GM23338 (cell line): ENCODE measurements at regions not wholly inside any gene's neighbourhood (a gene's known extent, or its start where the extent isn't known, plus 50 kb on each side); places are given as distances from the start of the nearest gene placed in this dataset.

Experiments used
- ATAC-seq: fragments of 200-7000 bp; cut with Tn5 transposase; 3 replicates; pipeline ENCODE4 v1.9.1; 2020
- DNase-seq: peaks from one replicate; pipeline ENCODE4 v3.0.0-alpha.2; 2015; ENCODE audit warnings: low spot score
- H2AFZ ChIP-seq: fragments of 200-600 bp; sonication (generic); 2 replicates; pipeline ENCODE4 v1.8.0; 2016; ENCODE audit warnings: antibody characterized with exemption, mild to moderate bottlenecking, moderate library complexity
- H3F3A ChIP-seq: fragments of 200-600 bp; sonication (generic); replicated peaks from 2 replicates; pipeline ENCODE4 v1.8.0; 2017; ENCODE audit warnings: antibody characterized with exemption, mixed run types, low read depth
- H3K27ac ChIP-seq: fragments of 200-600 bp; sonication (generic); 2 replicates; pipeline ENCODE4 v1.6.1; 2016; ENCODE audit warnings: low read depth
- H3K27me3 ChIP-seq: fragments of 200-600 bp; sonication (generic); 2 replicates; pipeline ENCODE4 v1.8.0; 2016; ENCODE audit warnings: mild to moderate bottlenecking, mixed run types, moderate library complexity; ENCODE audit not compliant: insufficient read depth
- H3K36me3 ChIP-seq: fragments of 200-600 bp; sonication (generic); 2 replicates; pipeline ENCODE4 v1.8.0; 2016; ENCODE audit warnings: mild to moderate bottlenecking; ENCODE audit not compliant: insufficient read depth
- H3K4me1 ChIP-seq: fragments of 200-600 bp; sonication (generic); 2 replicates; pipeline ENCODE4 v1.8.0; 2016; ENCODE audit warnings: mild to moderate bottlenecking, moderate library complexity; ENCODE audit not compliant: insufficient read depth
- H3K4me2 ChIP-seq: fragments of 200-600 bp; sonication (generic); 2 replicates; pipeline ENCODE4 v1.7.1; 2017; ENCODE audit warnings: mixed run types
- H3K4me3 ChIP-seq: fragments of 200-600 bp; sonication (generic); 2 replicates; pipeline ENCODE4 v1.6.1; 2016; ENCODE audit warnings: mixed run types
- H3K79me2 ChIP-seq: fragments of 200-600 bp; sonication (generic); replicated peaks from 2 replicates; pipeline ENCODE4 v1.8.0; 2017; ENCODE audit warnings: mild to moderate bottlenecking; ENCODE audit not compliant: insufficient read depth
- H3K9me2 ChIP-seq: fragments of 200-600 bp; sonication (generic); 2 replicates; pipeline ENCODE4 v1.8.0; 2017; ENCODE audit not compliant: insufficient read depth
- H4K20me1 ChIP-seq: fragments of 200-600 bp; sonication (generic); replicated peaks from 2 replicates; pipeline ENCODE4 v1.8.0; 2017; ENCODE audit warnings: mild to moderate bottlenecking; ENCODE audit not compliant: insufficient read depth
- H3K27ac Mint-ChIP-seq: 2 replicates; pipeline ENCODE4 v1.8.0; 2020; ENCODE audit warnings: inconsistent platforms, mild to moderate bottlenecking, moderate library complexity, mixed read lengths
- H3K27me3 Mint-ChIP-seq: 3 replicates; pipeline ENCODE4 v1.8.0; 2022; ENCODE audit warnings: low read depth, mild to moderate bottlenecking, moderate library complexity, mixed read lengths, inconsistent platforms; ENCODE audit not compliant: insufficient read depth, poor library complexity
- H3K36me3 Mint-ChIP-seq: 3 replicates; pipeline ENCODE4 v1.8.0; 2021; ENCODE audit warnings: low read depth, mild to moderate bottlenecking, inconsistent platforms, moderate library complexity, mixed read lengths
- H3K4me1 Mint-ChIP-seq: 3 replicates; pipeline ENCODE4 v1.8.0; 2020; ENCODE audit warnings: mild to moderate bottlenecking, inconsistent platforms, mixed read lengths
- H3K4me3 Mint-ChIP-seq: 3 replicates; pipeline ENCODE4 v1.8.0; 2021; ENCODE audit warnings: moderate library complexity, mild to moderate bottlenecking, inconsistent platforms, mixed read lengths
- H3K9me3 Mint-ChIP-seq: 3 replicates; pipeline ENCODE4 v1.8.0; 2020; ENCODE audit warnings: moderate library complexity, mild to moderate bottlenecking, inconsistent platforms, mixed read lengths
- CREB1 ChIP-seq: fragments of 250-450 bp; sonication (Bioruptor Pico); IDR thresholded peaks from 2 replicates; pipeline ENCODE4 v1.5.0; 2020; ENCODE audit warnings: low read depth, mild to moderate bottlenecking, moderate library complexity
- EZH2 ChIP-seq: fragments of 200-600 bp; sonication (generic); IDR thresholded peaks from one replicate; pipeline ENCODE4 v1.8.0; 2017; ENCODE audit warnings: antibody characterized with exemption, mild to moderate bottlenecking, low read depth; ENCODE audit not compliant: unreplicated experiment
- JUNB ChIP-seq: IDR thresholded peaks from one replicate; pipeline ENCODE4 v1.6.1; 2016; ENCODE audit warnings: antibody characterized with exemption; ENCODE audit not compliant: unreplicated experiment
- POLR2AphosphoS5 ChIP-seq: IDR thresholded peaks from 2 replicates; pipeline ENCODE4 v1.6.1; 2016; ENCODE audit warnings: antibody characterized with exemption, low read depth
- STAT1 ChIP-seq: IDR thresholded peaks from one replicate; pipeline ENCODE4 v1.6.1; 2016; ENCODE audit warnings: antibody characterized with exemption; ENCODE audit not compliant: unreplicated experiment
- ZNF114 ChIP-seq: fragments of 250-450 bp; sonication (Bioruptor Pico); IDR thresholded peaks from 2 replicates; pipeline ENCODE4 v1.5.0; 2020; ENCODE audit warnings: mild to moderate bottlenecking, moderate library complexity
- ZNF331 ChIP-seq: fragments of 250-450 bp; sonication (Bioruptor Pico); IDR thresholded peaks from 2 replicates; pipeline ENCODE4 v1.5.0; 2020; ENCODE audit warnings: low read depth, mild to moderate bottlenecking, moderate library complexity
- TF ChIP-seq, protein P1 (sequence below): IDR thresholded peaks from one replicate; pipeline ENCODE4 v1.6.1; 2018; ENCODE audit warnings: antibody characterized with exemption; ENCODE audit not compliant: unreplicated experiment
- TF ChIP-seq, protein P2 (sequence below), 2 experiments: fragments of 200-600 bp in 1 of 2; sonication (generic) in 1 of 2; conservative IDR thresholded peaks; 2 replicates each; pipeline versions ENCODE4 v1.5.1 to v1.6.1; 2016 to 2017; ENCODE audit warnings: antibody characterized with exemption in 2 of 2, low read depth in 2 of 2, mild to moderate bottlenecking in 2 of 2, moderate library complexity in 1 of 2
- TF ChIP-seq, protein P3 (sequence below): IDR thresholded peaks from 2 replicates; pipeline ENCODE4 v1.6.1; 2016; ENCODE audit warnings: antibody characterized with exemption

DNA sequence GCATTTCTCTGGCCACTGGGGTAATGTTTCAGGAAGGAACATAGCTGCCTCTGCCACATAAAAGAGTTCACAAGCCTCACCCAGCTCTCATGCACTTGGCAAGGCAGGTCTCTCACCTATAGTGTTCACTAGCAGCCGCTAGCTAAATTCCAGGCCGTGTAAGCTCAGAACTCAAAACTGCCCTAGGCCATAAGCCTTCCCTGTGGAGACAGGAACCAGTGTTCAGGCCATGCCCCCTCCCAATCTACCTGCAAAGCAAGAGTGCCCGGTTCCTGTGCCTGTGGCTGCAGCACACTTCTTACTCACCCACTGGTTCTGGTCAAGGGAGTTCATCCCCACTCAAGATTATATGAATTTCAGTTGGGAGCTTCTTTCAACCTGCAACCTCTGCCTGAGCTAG, 60.7 kb upstream of the ZNF169 start:
- Mint-ChIP-seq H3K27ac (no peak overlapping the region), H3K9me3 (peaks cover 18% of the 10 kb centered on the region), H3K36me3 (peaks cover 25% of the 10 kb centered on the region), H3K4me1 (no peaks in the 10 kb centered on the region), H3K27me3 (no peaks in the 10 kb centered on the region), H3K4me3 (no peak overlapping the region)
- Histone ChIP-seq H3K27ac (no peak overlapping the region), H3K36me3 (no peaks in the 10 kb centered on the region; the same call in none of the 2 replicates), H3K4me2 (no peak overlapping the region), H4K20me1 (no peaks in the 10 kb centered on the region), H3K4me1 (no peaks in the 10 kb centered on the region), H3K27me3 (no peaks in the 10 kb centered on the region), H3K4me3 (no peak overlapping the region), H3K79me2 (no peaks in the 10 kb centered on the region; the same call in 1 of the 2 replicates), H3F3A (no peaks in the 10 kb centered on the region), H2AFZ (no peak overlapping the region), H3K9me2 (no peaks in the 10 kb centered on the region)
- no peak for TF ChIP-seq CREB1 (CRISPR knock-in tag)
- no peak for TF ChIP-seq STAT1
- TF ChIP-seq, protein P1, sequence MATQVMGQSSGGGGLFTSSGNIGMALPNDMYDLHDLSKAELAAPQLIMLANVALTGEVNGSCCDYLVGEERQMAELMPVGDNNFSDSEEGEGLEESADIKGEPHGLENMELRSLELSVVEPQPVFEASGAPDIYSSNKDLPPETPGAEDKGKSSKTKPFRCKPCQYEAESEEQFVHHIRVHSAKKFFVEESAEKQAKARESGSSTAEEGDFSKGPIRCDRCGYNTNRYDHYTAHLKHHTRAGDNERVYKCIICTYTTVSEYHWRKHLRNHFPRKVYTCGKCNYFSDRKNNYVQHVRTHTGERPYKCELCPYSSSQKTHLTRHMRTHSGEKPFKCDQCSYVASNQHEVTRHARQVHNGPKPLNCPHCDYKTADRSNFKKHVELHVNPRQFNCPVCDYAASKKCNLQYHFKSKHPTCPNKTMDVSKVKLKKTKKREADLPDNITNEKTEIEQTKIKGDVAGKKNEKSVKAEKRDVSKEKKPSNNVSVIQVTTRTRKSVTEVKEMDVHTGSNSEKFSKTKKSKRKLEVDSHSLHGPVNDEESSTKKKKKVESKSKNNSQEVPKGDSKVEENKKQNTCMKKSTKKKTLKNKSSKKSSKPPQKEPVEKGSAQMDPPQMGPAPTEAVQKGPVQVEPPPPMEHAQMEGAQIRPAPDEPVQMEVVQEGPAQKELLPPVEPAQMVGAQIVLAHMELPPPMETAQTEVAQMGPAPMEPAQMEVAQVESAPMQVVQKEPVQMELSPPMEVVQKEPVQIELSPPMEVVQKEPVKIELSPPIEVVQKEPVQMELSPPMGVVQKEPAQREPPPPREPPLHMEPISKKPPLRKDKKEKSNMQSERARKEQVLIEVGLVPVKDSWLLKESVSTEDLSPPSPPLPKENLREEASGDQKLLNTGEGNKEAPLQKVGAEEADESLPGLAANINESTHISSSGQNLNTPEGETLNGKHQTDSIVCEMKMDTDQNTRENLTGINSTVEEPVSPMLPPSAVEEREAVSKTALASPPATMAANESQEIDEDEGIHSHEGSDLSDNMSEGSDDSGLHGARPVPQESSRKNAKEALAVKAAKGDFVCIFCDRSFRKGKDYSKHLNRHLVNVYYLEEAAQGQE: no peak
- no peak for TF ChIP-seq POLR2AphosphoS5
- no peak for DNase-seq
- ATAC-seq: no peak

DNA sequence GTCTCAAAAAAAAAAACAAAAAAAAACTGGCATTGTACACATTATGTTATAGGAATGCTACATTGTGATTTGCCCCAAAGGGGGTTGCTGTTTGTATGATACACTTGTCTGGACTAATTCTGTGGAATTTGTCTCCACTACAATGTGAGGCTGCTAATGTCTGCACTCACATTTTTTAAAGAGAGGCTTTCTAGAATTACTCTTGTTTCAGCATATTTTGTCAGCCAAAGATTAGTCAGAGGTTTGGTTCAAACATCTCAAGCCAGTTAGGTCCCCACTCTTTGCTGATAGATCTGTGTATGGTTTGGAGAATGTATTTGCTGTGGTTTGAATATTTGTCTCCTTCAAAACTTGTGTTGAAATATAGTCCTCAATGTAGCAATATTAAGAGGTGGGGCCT, 59.3 kb upstream of the ZNF169 start:
- H3K36me3 ChIP-seq: no peaks in the 10 kb centered on the region; the same call in none of the 2 replicates
- no peaks in the 10 kb centered on the region for H3K4me1 ChIP-seq
- peaks cover 28% of the 10 kb centered on the region for H3K9me3 Mint-ChIP-seq
- no peak overlapping the region for H3K27ac ChIP-seq
- no peaks in the 10 kb centered on the region for H3F3A ChIP-seq
- H3K4me3 ChIP-seq: no peak overlapping the region
- H2AFZ ChIP-seq: no peak overlapping the region
- ATAC-seq: no peak
- no peaks in the 10 kb centered on the region for H3K9me2 ChIP-seq
- H3K36me3 Mint-ChIP-seq: peaks cover 23% of the 10 kb centered on the region
- no peak overlapping the region for H3K4me2 ChIP-seq
- no peaks in the 10 kb centered on the region for H3K4me1 Mint-ChIP-seq
- H3K27me3 Mint-ChIP-seq: no peaks in the 10 kb centered on the region
- H3K4me3 Mint-ChIP-seq: no peak overlapping the region
- no peak for DNase-seq
- no peak overlapping the region for H3K27ac Mint-ChIP-seq
- no peaks in the 10 kb centered on the region for H3K79me2 ChIP-seq
- no peaks in the 10 kb centered on the region for H4K20me1 ChIP-seq
- H3K27me3 ChIP-seq: no peaks in the 10 kb centered on the region
- TF ChIP-seq EZH2 (no peak), POLR2AphosphoS5 (no peak), STAT1 (no peak), ZNF331 (CRISPR knock-in tag) (no peak), CREB1 (CRISPR knock-in tag) (no peak), JUNB (no peak), ZNF114 (CRISPR knock-in tag) (no peak)
- TF ChIP-seq, protein P1: no peak
- TF ChIP-seq, protein P2, sequence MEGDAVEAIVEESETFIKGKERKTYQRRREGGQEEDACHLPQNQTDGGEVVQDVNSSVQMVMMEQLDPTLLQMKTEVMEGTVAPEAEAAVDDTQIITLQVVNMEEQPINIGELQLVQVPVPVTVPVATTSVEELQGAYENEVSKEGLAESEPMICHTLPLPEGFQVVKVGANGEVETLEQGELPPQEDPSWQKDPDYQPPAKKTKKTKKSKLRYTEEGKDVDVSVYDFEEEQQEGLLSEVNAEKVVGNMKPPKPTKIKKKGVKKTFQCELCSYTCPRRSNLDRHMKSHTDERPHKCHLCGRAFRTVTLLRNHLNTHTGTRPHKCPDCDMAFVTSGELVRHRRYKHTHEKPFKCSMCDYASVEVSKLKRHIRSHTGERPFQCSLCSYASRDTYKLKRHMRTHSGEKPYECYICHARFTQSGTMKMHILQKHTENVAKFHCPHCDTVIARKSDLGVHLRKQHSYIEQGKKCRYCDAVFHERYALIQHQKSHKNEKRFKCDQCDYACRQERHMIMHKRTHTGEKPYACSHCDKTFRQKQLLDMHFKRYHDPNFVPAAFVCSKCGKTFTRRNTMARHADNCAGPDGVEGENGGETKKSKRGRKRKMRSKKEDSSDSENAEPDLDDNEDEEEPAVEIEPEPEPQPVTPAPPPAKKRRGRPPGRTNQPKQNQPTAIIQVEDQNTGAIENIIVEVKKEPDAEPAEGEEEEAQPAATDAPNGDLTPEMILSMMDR (conservative IDR thresholded peaks at IDR 0.05; ENCODE audit: low read depth in 2 of 2): no peak
- TF ChIP-seq, protein P3, sequence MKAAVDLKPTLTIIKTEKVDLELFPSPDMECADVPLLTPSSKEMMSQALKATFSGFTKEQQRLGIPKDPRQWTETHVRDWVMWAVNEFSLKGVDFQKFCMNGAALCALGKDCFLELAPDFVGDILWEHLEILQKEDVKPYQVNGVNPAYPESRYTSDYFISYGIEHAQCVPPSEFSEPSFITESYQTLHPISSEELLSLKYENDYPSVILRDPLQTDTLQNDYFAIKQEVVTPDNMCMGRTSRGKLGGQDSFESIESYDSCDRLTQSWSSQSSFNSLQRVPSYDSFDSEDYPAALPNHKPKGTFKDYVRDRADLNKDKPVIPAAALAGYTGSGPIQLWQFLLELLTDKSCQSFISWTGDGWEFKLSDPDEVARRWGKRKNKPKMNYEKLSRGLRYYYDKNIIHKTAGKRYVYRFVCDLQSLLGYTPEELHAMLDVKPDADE: no peak
